ENCODE measurements at regions not wholly inside any gene's neighbourhood (a gene's known extent, or its start where the extent isn't known, plus 50 kb on each side); places are given as distances from the start of the nearest gene placed in this dataset.

DNA sequence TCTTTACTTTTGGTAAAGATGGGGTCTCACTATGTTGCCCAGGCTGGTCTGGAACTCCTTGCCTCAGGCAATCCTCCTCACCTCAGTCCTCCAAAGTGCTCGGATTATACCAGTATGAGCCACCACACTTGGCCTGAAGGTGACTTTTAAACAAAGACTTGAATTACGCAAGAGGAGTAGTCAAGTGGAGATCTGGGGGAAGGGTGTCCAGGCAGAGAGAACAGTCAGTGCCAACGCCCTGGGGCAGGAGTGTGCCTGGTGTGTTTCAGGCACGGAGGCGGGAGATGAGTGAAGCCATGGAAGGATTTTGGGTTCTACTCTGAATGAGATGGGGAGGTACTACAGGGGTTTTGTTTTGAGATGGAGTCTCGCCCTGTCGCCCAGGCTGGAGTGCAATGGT is 82.6 kb upstream of the NPTX2 start:
- TF ChIP-seq POLR2A (IDR thresholded peaks at IDR 0.05) (no peak), CTCF (IDR thresholded peaks at IDR 0.05) (no peak), EP300 (IDR thresholded peaks at IDR 0.05) (no peak)

All from sigmoid colon (tissue), 4 donors.